IPS DF 4.7 (cell line): ENCODE measurements at regions not wholly inside any gene's neighbourhood (a gene's known extent, or its start where the extent isn't known, plus 50 kb on each side); places are given as distances from the start of the nearest gene placed in this dataset.

ENCODE experiments used
- DNase-seq: peaks from one replicate; pipeline ENCODE4 v3.0.0-alpha.2; 2013; ENCODE audit warnings: low spot score; ENCODE audit errors: extremely low read depth

GRCh38 chr6:119552021-119552420 is 202.5 kb upstream of the MAN1A1 start:
- no peak for DNase-seq

- DNase-seq: no peak
Observed at GRCh38 chr6:119547024-119547423, 197.5 kb upstream of the MAN1A1 start.

- no peak for DNase-seq
Observed at GRCh38 chr6:119545245-119545644, 195.7 kb upstream of the MAN1A1 start.

- no peak for DNase-seq
Observed at GRCh38 chr6:119544325-119545175, 195.0 kb upstream of the MAN1A1 start.

- no peak for DNase-seq
Observed at GRCh38 chr6:119543332-119543731, 193.8 kb upstream of the MAN1A1 start.

GRCh38 chr6:119542037-119542436 is 192.5 kb upstream of the MAN1A1 start:
- DNase-seq: no peak

GRCh38 chr6:119541132-119541905 is 191.8 kb upstream of the MAN1A1 start:
- no peak for DNase-seq

- DNase-seq: no peak
Observed at GRCh38 chr6:119540417-119540816, 190.9 kb upstream of the MAN1A1 start.

- no peak for DNase-seq
Observed at GRCh38 chr6:119539066-119539746, 189.6 kb upstream of the MAN1A1 start.

- no peak for DNase-seq
Observed at GRCh38 chr6:119536666-119537065, 187.1 kb upstream of the MAN1A1 start.

- no peak for DNase-seq
Observed at GRCh38 chr6:119535332-119535731, 185.8 kb upstream of the MAN1A1 start.

GRCh38 chr6:119533603-119534279 is 184.2 kb upstream of the MAN1A1 start:
- no peak for DNase-seq

GRCh38 chr6:119527231-119527578 is 177.6 kb upstream of the MAN1A1 start:
- DNase-seq: no peak

- no peak for DNase-seq
Observed at GRCh38 chr6:119526561-119527230, 177.1 kb upstream of the MAN1A1 start.

- DNase-seq: no peak
Observed at GRCh38 chr6:119524410-119524809, 174.8 kb upstream of the MAN1A1 start.

- no peak for DNase-seq
Observed at GRCh38 chr6:119523556-119523955, 174.0 kb upstream of the MAN1A1 start.

- no peak for DNase-seq
Observed at GRCh38 chr6:119521251-119521650, 171.7 kb upstream of the MAN1A1 start.

- DNase-seq: no peak
Observed at GRCh38 chr6:119517428-119517827, 167.9 kb upstream of the MAN1A1 start.

GRCh38 chr6:119514345-119514744 is 164.8 kb upstream of the MAN1A1 start:
- no peak for DNase-seq

GRCh38 chr6:119511024-119511423 is 161.5 kb upstream of the MAN1A1 start:
- DNase-seq: no peak

- no peak for DNase-seq
Observed at GRCh38 chr6:119510246-119510645, 160.7 kb upstream of the MAN1A1 start.
